Natural killer cell (primary cell): ENCODE measurements at regions not wholly inside any gene's neighbourhood (a gene's known extent, or its start where the extent isn't known, plus 50 kb on each side); places are given as distances from the start of the nearest gene placed in this dataset.
A peak's percentile ranks its signal among the peaks of the same experiment; 100 is the strongest.

Experiments used
- ATAC-seq, 3 donors: fragments of 150-1000 bp in 2 of 3; fragments of 200-7000 bp in 1 of 3; cut with Tn5 transposase; 1 replicate in 1 of 3; 2 replicates in 2 of 3; pipeline ENCODE4 v1.10.0; 2021; ENCODE audit warnings: mild to moderate bottlenecking in 2 of 3, moderate library complexity in 2 of 3
- DNase-seq, 2 donors: peaks; one replicate each; pipeline versions ENCODE4 v3.0.0 to v3.0.0-alpha.2; 2013 to 2021; ENCODE audit warnings: mixed read lengths in 1 of 2
- H3K27ac ChIP-seq: one replicate; pipeline ENCODE4 v1.5.1; 2013; ENCODE audit warnings: mild to moderate bottlenecking, low read length
- H3K27me3 ChIP-seq: one replicate; pipeline ENCODE4 v1.6.1; 2013; ENCODE audit warnings: low read length; ENCODE audit not compliant: control insufficient read depth, insufficient read depth
- H3K36me3 ChIP-seq: one replicate; pipeline ENCODE4 v1.6.1; 2013; ENCODE audit warnings: low read length; ENCODE audit not compliant: control insufficient read depth, insufficient read depth
- H3K4me1 ChIP-seq: one replicate; pipeline ENCODE4 v1.6.1; 2013; ENCODE audit warnings: low read length; ENCODE audit not compliant: control insufficient read depth, insufficient read depth
- H3K4me3 ChIP-seq: one replicate; pipeline ENCODE4 v1.5.1; 2013; ENCODE audit warnings: low read length
- H3K9me3 ChIP-seq: one replicate; pipeline ENCODE4 v1.6.1; 2013; ENCODE audit warnings: low read length; ENCODE audit not compliant: control insufficient read depth, insufficient read depth
- H3K27ac Mint-ChIP-seq, 2 donors: one replicate each; pipeline ENCODE4 v1.8.0; 2022; ENCODE audit warnings: mild to moderate bottlenecking in 2 of 2, mixed read lengths in 2 of 2, moderate library complexity in 1 of 2
- H3K27me3 Mint-ChIP-seq, 2 donors: one replicate each; pipeline ENCODE4 v1.8.0; 2022; ENCODE audit warnings: low read depth in 2 of 2, mixed read lengths in 2 of 2
- H3K36me3 Mint-ChIP-seq: one replicate; pipeline ENCODE4 v1.8.0; 2022; ENCODE audit warnings: mixed read lengths
- H3K4me1 Mint-ChIP-seq, 2 donors: one replicate each; pipeline ENCODE4 v1.8.0; 2022; ENCODE audit warnings: mixed read lengths in 2 of 2
- H3K4me3 Mint-ChIP-seq: one replicate; pipeline ENCODE4 v1.8.0; 2022; ENCODE audit warnings: mild to moderate bottlenecking, moderate library complexity, mixed read lengths
- H3K9me3 Mint-ChIP-seq, 2 donors: one replicate each; pipeline ENCODE4 v1.8.0; 2022; ENCODE audit warnings: mixed read lengths in 2 of 2
- CTCF ChIP-seq: fragments of 200-600 bp; IDR thresholded peaks from one replicate; pipeline ENCODE4 v1.8.0; 2022; ENCODE audit warnings: antibody characterized with exemption
- WGBS: methylation state at CpG from one replicate; pipeline ENCODE4 v1.1.7; 2013; ENCODE audit warnings: missing lambda C conversion rate; ENCODE audit not compliant: insufficient coverage; 5-methylcytosine and 5-hydroxymethylcytosine counted together
- intact Hi-C: fragments of 100-400 bp; cut with micrococcal nuclease; formaldehyde crosslinking; loops from one replicate; pipeline ENCODE4 v1.14.2; 2022

DNA sequence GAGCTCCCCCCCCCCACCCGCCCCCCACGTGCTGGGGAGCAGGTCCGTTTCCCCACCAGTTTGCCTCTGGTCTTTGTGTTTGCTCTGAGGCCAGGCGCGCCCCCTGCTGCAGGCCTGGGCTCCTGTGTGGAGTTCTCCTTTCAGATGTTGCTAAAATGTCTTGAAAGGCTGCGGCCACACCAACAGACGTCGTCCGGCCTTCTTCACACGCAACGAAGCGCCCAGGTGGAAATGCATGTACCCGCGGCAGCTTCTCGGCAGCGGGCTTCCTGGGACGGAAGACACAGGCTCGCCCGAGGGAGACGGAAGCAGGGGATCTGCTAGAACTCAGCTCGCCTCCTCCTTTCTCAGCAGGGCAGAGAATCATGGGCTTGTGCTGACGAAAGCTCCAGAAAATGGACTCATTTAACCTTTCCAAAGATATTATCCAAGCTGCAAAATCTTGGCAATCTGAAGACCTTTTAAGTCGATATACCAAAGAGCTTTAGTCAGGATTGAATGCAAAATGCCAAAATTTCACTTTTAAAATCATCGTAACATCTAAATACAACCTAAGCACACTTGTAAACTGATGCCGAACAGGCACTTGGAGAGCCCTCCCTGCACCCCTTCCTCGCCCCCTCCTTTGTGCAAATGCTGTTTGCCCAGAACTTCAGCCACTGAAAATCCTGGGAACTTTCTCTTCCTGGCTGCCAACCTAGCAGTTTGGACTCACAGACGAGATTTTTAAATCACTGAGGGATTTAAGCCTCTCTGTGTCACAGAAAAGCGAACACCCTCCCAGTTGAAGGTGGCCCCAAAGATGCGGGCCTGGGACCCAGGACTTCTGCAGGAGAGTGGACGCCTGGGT lies 125.5 kb upstream of the ZNF516 start:
- no peak overlapping the region for H3K27ac Mint-ChIP-seq
- TF ChIP-seq CTCF: peak; percentile 9
- 31% methylated on average over 29 of the region's 30 CpGs for WGBS
- peak overlapping the region; percentile 50 for H3K4me3 Mint-ChIP-seq
- Histone ChIP-seq H3K36me3 (no peaks in the 10 kb centered on the region), H3K27ac (no peak overlapping the region), H3K27me3 (no peaks in the 10 kb centered on the region), H3K4me1 (peaks cover 8% of the 10 kb centered on the region), H3K4me3 (no peak overlapping the region), H3K9me3 (no peaks in the 10 kb centered on the region)
- peaks cover 14 to 32% of the 10 kb centered on the region in 2 donors for H3K27me3 Mint-ChIP-seq
- H3K9me3 Mint-ChIP-seq: no peaks in the 10 kb centered on the region
- ATAC-seq (peak; percentile 50 to 74 (median 58)), DNase-seq (peak; percentile 27 to 37)
- intact Hi-C loops: loop anchor here (1.0 kb wide), 1 partner anchor 221 kb away; no protein-coding TSS in a partner anchor
- H3K4me1 Mint-ChIP-seq: peaks cover 4 to 9% of the 10 kb centered on the region in 2 donors
- H3K36me3 Mint-ChIP-seq: no peaks in the 10 kb centered on the region

- intact Hi-C loops: loop anchor here (1.0 kb wide), 1 partner anchor 220 kb away; no protein-coding TSS in a partner anchor
Measured at GRCh38 chr18:76619621-76620315, 124.7 kb upstream of the ZNF516 start.

DNA sequence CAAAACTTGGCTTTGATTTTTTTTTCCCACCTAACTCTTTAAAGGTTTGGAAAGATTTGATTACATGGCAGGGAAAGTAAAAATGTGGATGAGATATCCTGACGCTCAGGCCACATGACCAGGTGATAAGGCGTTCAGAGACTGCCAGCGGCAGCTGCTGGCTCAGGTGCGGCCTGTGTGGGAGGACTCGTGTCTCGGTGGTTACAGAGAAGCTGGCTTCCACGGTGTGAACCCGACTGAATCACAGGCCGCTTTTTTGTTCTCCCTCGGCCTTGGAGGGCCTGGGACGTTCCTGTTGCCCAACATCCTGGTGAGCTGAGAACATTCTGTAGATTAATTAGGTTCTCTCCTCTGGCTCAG lies 124.2 kb upstream of the ZNF516 start:
- DNase-seq: no peak
- H3K9me3 Mint-ChIP-seq: no peaks in the 10 kb centered on the region
- H3K4me1 Mint-ChIP-seq: peaks cover 4 to 9% of the 10 kb centered on the region in 2 donors
- H3K27ac ChIP-seq: no peak overlapping the region
- H3K36me3 ChIP-seq: no peaks in the 10 kb centered on the region
- H3K27me3 Mint-ChIP-seq: peaks cover 14 to 32% of the 10 kb centered on the region in 2 donors
- 81% methylated on average over 11 of the region's 11 CpGs for WGBS
- peaks cover 8% of the 10 kb centered on the region for H3K4me1 ChIP-seq
- peak in 1 of 3 donors; percentile 41 for ATAC-seq
- no peak overlapping the region for H3K4me3 ChIP-seq
- H3K9me3 ChIP-seq: no peaks in the 10 kb centered on the region
- no peak overlapping the region for H3K27ac Mint-ChIP-seq
- TF ChIP-seq CTCF: no peak
- no peaks in the 10 kb centered on the region for H3K27me3 ChIP-seq
- H3K4me3 Mint-ChIP-seq: no peak overlapping the region
- intact Hi-C loops: no loop called here
- H3K36me3 Mint-ChIP-seq: no peaks in the 10 kb centered on the region

More at GRCh38 chr18:76619621-76620315, 124.7 kb upstream of the ZNF516 start:
- no peaks in the 10 kb centered on the region for H3K9me3 Mint-ChIP-seq
- ATAC-seq: peak in 1 of 3 donors; percentile 18
- no peak overlapping the region for H3K4me3 Mint-ChIP-seq
- WGBS: 58% methylated on average over 26 of the region's 27 CpGs
- H3K4me3 ChIP-seq: no peak overlapping the region
- H3K27ac ChIP-seq: no peak overlapping the region
- H3K27me3 ChIP-seq: no peaks in the 10 kb centered on the region
- H3K4me1 Mint-ChIP-seq: peaks cover 4 to 9% of the 10 kb centered on the region in 2 donors
- DNase-seq: no peak
- peak; percentile 21 for TF ChIP-seq CTCF
- no peaks in the 10 kb centered on the region for H3K36me3 Mint-ChIP-seq
- peaks cover 8% of the 10 kb centered on the region for H3K4me1 ChIP-seq
- H3K27ac Mint-ChIP-seq: no peak overlapping the region
- no peaks in the 10 kb centered on the region for H3K36me3 ChIP-seq
- H3K27me3 Mint-ChIP-seq: peaks cover 14 to 32% of the 10 kb centered on the region in 2 donors
- H3K9me3 ChIP-seq: no peaks in the 10 kb centered on the region
